ENCODE measurements at regions not wholly inside any gene's neighbourhood (a gene's known extent, or its start where the extent isn't known, plus 50 kb on each side); places are given as distances from the start of the nearest gene placed in this dataset.

DNA sequence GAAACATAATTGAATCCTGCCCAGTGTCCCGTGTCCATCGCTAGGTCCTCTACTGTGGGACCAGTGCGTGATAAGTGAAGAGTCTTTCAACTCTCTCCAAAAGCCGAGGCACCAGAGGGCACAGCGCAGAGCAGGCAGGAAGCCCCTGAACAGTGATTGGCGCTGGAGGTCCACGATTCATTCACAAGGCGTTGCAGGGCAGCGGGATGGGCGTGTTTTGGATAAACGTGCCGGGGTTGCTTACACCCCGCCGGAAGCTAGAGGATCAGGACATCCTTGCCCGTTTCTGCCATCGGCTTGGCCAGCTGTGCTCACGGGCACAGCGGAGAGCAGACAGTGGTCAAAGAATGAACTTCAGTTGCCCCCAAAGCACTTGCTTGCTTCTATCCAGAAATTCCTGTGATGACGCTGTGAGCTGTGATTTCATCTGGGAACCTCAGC, 86.0 kb upstream of the PFKP start:
- TF ChIP-seq, protein P1, sequence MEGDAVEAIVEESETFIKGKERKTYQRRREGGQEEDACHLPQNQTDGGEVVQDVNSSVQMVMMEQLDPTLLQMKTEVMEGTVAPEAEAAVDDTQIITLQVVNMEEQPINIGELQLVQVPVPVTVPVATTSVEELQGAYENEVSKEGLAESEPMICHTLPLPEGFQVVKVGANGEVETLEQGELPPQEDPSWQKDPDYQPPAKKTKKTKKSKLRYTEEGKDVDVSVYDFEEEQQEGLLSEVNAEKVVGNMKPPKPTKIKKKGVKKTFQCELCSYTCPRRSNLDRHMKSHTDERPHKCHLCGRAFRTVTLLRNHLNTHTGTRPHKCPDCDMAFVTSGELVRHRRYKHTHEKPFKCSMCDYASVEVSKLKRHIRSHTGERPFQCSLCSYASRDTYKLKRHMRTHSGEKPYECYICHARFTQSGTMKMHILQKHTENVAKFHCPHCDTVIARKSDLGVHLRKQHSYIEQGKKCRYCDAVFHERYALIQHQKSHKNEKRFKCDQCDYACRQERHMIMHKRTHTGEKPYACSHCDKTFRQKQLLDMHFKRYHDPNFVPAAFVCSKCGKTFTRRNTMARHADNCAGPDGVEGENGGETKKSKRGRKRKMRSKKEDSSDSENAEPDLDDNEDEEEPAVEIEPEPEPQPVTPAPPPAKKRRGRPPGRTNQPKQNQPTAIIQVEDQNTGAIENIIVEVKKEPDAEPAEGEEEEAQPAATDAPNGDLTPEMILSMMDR (IDR thresholded peaks at IDR 0.05): no peak
- no peak for TF ChIP-seq EZH2 (IDR thresholded peaks at IDR 0.05; ENCODE audit: borderline replicate concordance, insufficient read depth, low read depth, low read length, poor library complexity, severe bottlenecking)

Data from B cell (primary cell).